HG02623 (cell line): ENCODE measurements at regions not wholly inside any gene's neighbourhood (a gene's known extent, or its start where the extent isn't known, plus 50 kb on each side); places are given as distances from the start of the nearest gene placed in this dataset.
"Not testable (repeated sequence)": the region's sequence is repeated elsewhere in the genome, so short reads cannot be mapped to it uniquely, and the experiment has no call there.

Experiments used
- ATAC-seq: cut with Tn5 transposase; IDR thresholded peaks from one replicate; pipeline ENCODE4 v1.9.1; 2021; ENCODE audit warnings: moderate library complexity; ENCODE audit not compliant: unreplicated experiment

DNA sequence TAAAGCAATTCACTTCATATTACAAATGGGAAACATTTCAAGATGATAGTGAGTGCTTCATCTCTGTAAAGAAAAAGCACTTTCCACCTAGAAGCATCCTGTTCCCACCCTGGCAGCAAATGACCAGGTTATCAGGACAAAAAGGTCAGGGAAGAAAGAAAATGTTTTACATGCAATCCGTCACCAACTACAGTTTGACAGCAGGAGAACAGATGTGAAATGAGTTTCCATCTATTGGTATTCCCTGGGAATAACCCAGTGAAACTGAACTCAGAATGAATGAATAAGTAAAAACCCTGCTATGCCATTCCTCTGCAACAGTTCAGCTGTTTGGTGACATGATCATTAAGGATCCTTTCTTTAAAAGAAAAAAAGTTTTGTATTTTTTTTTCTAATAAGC lies 67.6 kb downstream of the HTR1A start:
- ATAC-seq: no peak

DNA sequence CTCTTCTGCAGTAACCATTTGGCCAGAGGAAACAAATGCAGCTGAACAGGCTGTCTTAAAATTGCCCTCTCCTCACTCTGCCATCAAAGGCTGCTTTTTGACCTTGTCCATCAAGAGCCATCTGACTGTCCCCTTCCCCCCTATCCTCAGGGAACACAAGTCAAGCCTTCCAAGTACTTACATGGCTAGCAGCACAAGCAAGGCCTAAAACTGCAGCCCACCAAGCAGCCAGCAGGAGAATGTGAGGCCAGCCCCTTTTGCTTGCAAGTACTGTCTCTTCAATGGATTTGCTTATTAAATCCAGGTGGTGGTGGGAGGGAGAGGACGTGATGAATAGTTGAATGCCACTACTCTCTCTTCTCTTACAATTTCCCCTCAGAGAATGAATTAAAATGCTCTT lies 83.5 kb downstream of the HTR1A start:
- ATAC-seq: no peak

DNA sequence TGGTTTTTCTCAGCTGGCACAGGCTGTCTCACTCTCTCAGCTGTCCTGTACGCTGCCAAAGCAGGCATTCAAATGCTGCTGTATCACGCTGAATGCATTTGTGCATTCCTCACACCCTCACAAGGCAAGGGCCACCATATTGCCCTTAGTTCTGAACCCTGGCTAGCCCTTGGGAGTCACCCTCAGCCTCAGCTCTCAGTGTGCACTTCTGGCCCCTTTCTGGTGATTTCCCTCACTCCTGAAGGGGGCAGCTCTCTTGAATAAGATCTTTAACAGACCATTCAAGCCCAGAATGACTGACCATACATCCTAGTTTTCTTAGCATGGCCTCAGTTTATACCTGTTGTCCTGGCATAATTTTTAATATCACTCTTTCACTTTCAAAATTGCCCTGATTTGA lies 84.3 kb downstream of the HTR1A start:
- no peak for ATAC-seq

DNA sequence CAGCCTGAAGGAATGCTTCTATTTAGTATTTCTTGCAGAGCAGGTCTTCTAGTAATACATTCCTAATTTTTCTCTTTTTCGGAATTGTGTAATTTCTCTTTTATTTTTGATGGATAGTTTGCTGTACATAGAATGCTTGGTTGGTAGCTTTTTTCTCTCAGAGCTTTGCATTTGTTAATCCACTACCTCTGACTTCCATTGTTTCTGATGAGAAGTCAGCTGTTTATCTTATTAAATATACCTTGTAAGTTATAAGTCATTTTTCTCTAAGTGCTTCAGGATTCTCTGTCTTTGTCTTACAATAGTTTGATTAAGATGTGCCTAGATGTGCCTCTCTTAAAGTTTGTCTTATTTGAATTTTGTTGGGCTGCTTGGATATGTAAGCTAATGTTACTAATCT lies 101.9 kb downstream of the HTR1A start:
- no peak for ATAC-seq

DNA sequence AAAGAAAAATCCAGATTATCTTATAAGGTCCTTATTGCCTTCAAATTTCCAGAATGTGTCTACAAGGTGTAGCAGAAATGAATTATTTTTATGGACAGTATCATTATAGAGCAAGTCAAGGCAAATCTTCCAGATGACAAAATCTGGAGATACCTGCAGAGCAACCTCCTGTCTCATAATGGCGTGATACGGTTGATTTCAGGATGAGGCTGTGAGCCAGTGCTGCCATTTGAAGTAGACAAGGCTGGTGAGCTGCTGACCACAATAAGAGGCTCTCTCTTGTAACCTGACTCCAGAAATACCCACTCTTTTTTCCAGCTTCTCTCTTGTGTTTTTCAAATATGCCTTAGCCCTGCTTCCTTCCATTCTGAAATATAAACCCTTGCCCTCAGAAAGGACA lies 108.2 kb downstream of the HTR1A start:
- ATAC-seq: no peak

DNA sequence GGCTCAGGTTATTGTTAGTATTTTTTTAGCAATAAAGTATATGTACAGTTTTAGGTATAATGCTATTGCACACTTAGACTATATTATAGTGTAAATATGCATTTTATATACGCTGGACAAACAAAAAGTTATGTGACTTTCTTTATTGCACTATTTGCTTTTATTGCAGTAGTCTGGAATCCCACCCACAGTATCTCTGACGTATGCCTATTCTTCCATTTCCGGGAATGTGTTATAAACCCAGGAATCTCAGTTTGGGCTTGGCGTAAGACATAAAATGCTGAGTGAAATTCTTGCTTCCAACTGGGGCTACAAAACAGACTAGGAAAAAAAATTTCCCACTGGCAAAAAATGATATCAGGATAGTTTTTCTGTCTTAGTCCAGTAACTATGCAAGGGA lies 119.1 kb downstream of the HTR1A start:
- no peak for ATAC-seq

DNA sequence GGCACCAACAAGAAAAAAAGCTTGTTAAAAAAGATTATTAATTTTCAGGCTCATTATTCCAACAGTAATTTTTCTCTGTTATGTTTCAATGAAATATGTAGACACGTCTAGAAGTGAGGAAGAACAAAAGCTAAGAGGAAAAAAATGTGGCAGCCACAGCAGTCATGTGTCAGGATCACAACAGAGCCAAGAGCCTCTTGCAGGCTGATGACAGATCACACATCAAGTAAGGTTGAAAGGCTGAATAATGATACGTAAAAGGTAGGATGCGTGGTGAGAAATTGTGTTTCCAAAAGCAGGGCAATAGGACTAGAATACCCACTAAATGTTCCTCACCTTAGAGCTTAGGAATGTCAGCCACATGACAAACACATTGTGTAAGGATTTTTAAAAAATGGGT lies 124.8 kb downstream of the HTR1A start:
- no peak for ATAC-seq

DNA sequence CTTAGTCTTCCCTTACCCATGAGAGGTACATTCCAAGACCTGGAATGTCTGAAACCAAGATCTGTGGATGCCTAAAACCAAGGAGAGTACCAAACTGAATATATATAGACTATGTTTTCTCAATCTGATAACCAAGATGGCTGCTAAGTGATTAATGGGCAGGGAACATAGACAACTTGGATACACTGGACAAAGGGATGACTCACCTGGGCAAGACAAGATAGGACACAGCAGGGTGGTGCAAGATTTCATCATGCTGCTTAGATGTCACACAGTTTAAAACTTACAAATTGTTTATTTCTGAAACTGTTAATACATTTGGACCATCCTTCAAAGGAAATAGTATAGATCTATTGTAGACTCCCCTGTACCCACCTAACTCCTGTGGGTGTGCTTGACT lies 130.9 kb downstream of the HTR1A start:
- ATAC-seq: no peak

DNA sequence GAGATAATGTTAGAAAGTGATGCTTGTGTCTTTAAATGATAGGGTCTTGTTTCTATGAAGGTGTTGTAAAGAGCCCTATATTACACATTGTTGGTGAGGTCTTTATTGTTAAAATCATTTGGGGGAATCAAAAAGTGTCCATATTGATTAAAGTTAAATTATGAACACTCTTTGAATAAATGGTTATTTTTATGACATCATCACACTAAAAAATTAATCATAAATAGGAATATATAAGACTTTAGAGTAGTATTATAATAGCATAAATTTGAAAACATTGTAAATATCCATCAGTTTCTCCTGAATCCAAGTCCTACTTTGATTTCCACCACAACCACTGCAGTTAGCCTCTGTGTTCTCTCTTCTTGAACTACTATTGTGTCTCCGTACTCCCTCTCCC lies 136.3 kb downstream of the HTR1A start:
- no peak for ATAC-seq

DNA sequence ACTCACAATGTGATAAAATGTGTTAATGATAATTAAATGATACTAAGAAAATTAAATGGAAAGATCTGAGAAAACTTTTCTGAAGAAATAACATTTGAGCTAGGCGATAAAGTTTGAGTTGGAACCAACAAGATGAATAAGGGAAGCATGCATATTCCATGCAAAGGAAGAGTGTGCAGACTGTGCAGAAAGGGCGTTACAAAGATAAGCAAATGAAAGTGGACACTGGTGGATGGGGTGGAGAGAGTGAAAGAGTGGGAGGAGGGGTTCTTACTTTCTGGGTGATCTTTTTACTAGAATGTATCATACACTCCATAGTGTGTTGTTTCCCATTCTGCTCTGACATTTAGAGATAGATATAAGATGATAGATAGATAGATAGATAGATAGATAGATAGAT lies 138.7 kb downstream of the HTR1A start:
- no peak for ATAC-seq

DNA sequence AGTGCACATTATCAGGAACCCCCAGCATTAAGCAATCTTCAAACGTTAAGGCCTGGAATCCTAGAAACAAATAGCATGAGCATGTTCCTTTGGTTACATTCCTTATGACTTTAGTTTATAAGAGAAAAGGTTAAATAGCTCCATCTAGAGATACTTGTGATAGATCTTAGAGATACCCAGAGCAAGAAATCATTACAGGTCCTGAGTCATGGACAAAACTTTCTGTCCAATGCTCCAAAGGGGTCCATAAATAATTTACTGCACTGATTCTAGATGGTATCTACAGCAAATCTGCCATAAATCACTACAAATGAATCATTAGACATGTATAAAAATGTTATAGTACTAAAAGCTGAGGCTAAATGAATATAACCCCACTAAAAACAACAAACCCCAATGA lies 139.6 kb downstream of the HTR1A start:
- no peak for ATAC-seq

DNA sequence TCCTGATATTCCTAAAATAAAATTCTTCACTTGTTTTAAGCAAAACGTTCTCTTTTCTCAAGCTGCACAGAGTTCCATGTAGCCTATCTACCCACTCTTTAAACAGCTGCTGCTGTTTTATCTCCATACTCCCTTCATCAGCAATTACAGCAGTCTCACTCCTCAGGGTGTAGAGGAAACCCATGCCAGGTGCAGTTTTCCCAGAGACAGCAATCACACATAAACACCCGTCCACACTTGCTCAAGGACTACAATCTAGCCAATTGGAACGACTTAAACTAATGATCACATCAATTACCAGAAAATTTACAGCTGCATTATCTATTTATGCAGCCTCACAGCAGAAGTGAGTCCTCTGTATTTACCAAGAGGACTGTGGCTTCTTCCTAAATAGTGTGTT lies 141.7 kb downstream of the HTR1A start:
- ATAC-seq: no peak

DNA sequence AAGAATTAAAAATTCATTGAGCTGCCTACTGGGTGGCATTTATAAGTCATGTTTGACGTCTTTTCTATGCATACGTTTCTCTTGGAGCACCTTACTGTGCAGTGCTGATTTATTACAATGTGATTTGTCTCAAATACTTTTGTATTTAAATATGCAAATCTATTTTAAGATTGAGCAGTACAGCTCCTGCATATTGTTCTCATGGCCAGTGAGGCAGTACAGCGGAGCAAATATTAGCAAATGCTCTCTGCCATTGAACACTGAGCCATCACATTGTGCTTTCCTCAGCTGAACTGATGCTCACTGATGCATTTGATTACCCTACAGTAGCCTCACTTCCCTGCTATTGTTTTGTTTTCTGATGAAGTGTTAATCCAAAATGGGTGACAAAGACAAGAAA lies 149.6 kb downstream of the HTR1A start:
- no peak for ATAC-seq

DNA sequence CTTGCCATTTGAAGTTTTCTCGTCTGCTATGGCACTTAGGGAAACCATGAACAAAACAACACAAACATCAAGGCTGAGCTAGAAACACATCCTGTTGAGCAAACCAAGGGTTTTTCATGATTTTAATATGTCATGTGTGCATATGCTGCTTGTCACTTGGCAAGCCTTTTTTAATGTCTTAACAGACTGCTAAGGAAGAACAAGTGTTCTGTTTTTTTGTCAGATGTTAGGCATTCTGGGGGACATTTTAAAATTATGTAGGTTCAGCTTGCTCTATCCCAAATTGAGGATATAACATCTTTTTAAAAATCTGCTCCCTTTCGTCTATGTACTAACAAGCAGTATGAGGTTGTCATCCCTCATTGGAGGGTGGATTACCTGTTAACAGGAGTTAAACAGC lies 150.3 kb downstream of the HTR1A start:
- ATAC-seq: no peak

DNA sequence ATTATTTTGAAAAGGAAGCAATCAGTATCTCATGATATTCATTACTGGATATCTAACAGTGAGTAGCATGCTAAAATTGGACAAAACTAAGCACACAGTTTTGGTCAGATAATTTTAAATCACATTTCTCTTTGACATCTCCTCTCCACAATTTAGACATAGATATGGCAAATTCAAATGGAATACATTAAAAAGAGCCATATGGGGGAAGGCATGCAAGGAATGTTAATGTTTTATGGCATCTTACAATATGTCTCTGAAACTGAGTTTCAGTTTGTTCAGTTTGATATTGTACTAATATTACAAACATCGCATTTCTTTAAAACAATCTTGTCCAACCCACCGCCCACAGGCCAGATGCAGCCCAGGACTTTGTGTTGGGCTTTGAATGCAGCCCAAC lies 151.0 kb downstream of the HTR1A start:
- ATAC-seq: no peak

DNA sequence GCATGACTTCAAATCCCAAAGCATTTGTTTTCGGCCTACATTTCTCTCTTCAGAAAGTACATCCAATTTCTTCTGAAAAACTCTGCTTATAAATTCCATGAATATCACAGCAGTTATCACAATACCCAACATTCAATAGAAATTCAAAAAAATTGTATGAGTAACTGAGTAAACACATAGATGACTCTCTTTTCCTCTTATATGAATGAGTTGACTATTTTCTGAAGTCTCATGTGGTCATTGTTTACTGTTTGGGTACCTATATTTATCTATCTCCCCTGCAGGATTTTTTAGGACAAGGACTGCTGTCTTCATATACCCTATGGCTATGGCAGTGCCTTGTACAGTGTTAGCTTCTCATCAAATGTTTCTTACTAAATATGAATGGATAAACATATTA lies 157.1 kb downstream of the HTR1A start:
- ATAC-seq: no peak

DNA sequence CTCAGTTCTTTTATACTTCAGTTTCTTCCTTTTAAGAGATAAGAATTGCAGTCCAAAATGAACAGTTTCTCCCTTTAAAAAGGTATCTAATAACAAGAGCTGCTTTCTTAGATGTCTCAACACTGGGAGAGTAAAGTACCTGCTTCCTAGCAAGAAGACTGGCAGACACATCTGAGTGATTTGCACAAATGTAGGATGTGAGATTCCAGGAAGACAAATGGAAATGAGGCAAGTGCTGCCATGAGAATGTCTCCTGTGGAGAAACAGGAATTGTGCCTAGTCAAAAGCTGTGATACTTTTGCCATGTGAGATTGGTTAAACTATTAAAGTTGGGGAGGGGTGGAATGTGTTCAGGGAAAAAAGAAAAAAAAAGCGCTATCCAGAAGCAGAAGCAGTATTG lies 159.1 kb downstream of the HTR1A start:
- no peak for ATAC-seq

DNA sequence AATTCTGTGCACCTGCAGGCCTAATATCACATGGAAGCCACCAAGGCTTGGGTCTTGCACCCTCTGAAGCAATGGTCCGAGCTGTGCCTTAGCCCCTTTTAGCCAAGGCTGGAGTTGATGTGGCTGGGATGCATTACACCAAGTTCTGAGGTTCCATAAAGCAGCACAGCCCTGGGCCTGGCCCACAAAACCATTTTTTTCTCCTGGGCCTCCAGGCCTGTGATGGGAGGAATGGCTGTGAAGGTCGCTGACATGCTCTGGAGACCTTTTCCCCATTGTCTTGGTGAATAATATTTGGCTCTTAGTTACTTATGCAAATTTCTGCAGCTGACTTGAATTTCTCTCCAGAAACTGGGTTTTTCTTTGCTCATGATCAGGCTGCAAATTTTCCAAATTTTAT lies 167.3 kb downstream of the HTR1A start:
- no peak for ATAC-seq

DNA sequence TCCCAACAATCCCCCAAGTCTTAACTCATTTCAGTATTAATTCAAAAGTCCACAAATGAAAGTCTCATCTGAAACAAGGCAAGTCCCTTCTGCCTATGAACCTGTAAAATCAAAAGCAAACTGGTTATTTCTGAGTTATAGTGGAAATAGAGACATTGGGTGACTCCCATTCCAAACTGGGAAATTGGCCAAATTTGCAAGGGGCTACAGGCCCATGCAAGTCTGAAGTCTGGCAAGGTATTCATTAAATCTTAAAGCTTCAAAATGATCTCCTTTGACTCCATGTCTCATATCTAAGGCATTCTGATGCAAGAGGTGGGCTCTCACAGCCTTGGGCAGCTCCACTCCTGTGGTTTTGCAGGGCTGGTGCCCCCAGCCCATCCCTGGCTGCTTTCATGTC lies 167.9 kb downstream of the HTR1A start:
- ATAC-seq: no peak

DNA sequence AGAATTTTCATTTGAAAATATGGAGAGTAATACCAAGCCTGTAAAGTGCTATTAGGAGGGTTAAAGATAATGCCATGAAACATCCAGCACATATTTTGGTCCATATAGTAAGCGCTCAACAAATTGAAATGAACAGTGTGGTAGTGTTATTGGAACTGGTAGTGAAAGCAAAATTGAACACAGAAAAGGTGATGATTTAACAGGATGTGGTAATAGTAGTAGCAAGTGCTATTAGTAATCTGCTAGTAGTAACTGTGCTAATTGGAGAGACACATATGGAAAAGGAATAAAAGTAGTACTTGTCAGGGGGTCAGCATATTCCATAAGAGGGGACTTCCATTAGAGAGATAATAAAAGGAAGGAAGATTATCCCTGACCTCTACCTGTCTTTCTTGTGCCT lies 187.3 kb downstream of the HTR1A start:
- no peak for ATAC-seq

DNA sequence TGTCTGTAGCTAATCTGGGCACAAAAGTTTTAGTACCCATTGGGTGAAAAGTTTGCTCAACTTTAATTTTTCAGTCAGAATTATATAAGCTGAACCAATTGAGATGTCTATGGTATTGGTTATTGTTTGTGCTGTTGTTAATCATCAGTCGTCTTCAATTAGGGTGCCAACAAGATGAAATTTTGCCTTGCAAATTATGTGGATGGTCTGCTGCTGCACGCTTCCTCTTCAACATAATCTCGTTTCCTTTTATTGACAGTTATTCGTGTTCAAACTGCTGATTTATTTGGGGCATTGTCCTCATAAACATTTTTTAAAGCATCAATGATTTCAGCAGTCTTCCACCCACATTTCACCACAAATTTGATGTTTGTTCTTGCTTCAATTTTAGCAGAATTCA lies 194.0 kb downstream of the HTR1A start:
- ATAC-seq: no peak

DNA sequence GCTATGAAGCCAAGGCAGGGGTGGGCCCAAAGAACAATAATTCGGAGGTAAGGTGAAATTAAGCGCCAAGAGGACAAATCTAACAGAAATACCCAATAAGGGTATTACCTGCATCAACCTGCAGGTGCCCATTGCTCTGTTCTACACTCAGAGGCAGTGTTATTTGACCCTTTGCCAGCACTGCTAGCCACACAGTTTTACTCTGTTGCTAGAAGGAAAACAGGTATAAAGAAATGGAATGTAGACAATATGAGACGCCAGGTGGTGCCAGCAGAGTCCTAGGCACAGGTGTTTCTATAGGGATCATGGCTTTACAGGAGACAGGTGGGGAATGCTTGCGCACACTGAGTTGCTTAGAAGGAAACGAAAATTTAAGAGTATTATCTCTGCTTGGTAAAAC lies 201.3 kb downstream of the HTR1A start:
- no peak for ATAC-seq

DNA sequence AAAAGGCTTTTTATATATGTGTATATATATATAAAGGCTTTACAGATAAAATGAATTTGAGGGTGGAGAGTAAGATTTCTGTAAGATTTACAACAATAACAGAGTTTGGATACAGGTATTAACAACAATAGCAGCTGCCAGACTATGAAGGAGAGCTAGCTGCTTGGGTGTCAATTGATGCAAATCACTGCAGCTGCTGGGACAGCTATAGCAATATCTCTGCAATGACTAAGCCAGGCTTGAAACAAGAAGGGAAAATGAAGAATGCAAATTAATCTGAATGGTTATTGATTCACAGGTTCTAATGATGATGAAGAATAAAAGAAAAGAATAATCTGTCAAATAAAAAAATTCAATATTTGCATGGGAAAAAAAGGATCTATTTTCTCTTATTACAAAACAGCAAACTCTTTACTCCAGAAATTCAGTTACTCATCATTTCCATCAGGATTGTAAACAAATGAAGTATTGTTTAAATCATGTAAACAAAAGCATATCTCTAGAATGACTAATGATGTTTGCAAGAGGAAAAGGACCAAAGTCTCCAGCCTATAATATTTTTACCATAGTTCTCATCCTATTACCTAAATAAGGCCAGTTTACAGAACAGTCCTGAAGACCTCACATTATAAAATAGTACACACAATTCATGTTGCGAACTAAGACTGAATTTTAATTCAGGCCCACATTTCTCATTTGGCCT lies 219.0 kb downstream of the HTR1A start:
- ATAC-seq: no peak

DNA sequence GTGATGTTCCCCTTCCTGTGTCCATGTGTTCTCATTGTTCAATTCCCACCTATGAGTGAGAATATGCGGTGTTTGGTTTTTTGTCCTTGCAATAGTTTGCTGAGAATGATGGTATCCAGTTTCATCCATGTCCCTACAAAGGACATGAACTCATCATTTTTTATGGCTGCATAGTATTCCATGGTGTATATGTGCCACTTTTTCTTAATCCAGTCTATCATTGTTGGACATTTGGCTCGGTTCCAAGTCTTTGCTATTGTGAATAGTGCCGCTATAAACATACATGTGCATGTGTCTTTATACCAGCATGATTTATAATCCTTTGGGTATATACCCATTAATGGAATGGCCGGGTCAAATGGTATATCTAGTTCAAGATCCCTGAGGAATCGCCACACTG lies 229.4 kb downstream of the HTR1A start:
- not testable (repeated sequence) for ATAC-seq
